Upper lobe of left lung (tissue), 4 donors: ENCODE measurements at regions not wholly inside any gene's neighbourhood (a gene's known extent, or its start where the extent isn't known, plus 50 kb on each side); places are given as distances from the start of the nearest gene placed in this dataset.

ENCODE experiments used
- EP300 ChIP-seq, 4 donors: sonication (generic); formaldehyde crosslinking; IDR thresholded peaks; one replicate each; pipeline ENCODE4 v1.5.1; 2017; ENCODE audit warnings: antibody characterized with exemption in 4 of 4, control low read depth in 2 of 4
- POLR2A ChIP-seq, 4 donors: fragments of 450-650 bp; IDR thresholded peaks; one replicate each; pipeline ENCODE4 v1.5.1; 2016 to 2017; ENCODE audit warnings: antibody characterized with exemption in 4 of 4, mild to moderate bottlenecking in 2 of 4
- POLR2AphosphoS5 ChIP-seq, 2 donors: sonication (generic); formaldehyde crosslinking; IDR thresholded peaks; one replicate each; pipeline ENCODE4 v1.5.1; 2017; ENCODE audit warnings: antibody characterized with exemption in 2 of 2
- TF ChIP-seq, protein P1 (sequence below), 6 experiments: fragments of 450-650 bp in 4 of 6; fragments of 200-600 bp in 2 of 6; sonication (generic) in 2 of 6; IDR thresholded peaks; one replicate each; pipeline ENCODE4 v1.5.1; 2016 to 2019; ENCODE audit warnings: antibody characterized with exemption in 6 of 6

DNA sequence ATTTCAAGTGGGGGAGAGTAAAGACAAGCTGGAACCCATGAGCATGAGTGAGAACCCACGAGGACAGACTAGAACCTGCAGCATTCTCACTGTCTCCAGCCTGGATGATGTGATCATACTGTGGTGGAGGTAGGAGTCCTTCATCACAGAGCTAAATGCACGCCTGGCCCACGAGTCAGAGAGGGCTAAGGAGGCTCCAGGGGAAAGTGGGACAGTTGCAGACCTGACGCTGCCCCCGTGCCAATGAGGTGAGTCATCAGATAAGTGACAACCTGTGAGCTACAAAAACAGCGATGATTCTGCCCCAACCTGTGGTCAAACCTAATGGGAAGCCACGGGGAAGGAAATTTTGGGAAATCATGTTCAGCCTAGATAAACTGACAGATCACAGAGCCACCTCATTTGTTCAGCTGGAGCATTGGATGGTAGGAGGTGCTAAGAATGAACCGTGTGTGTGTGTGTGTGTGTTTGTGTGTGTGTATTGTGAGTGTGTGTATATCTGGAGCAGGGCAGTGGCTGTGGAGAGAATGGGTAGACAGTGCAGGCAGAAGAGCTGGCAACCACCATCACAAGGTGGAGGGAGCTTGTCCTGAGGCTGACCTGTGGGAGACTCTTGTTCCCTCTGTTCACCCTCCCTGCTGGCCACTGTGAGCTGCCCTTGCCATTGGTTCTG is 131.8 kb downstream of the UTP18 start:
- TF ChIP-seq, protein P1, sequence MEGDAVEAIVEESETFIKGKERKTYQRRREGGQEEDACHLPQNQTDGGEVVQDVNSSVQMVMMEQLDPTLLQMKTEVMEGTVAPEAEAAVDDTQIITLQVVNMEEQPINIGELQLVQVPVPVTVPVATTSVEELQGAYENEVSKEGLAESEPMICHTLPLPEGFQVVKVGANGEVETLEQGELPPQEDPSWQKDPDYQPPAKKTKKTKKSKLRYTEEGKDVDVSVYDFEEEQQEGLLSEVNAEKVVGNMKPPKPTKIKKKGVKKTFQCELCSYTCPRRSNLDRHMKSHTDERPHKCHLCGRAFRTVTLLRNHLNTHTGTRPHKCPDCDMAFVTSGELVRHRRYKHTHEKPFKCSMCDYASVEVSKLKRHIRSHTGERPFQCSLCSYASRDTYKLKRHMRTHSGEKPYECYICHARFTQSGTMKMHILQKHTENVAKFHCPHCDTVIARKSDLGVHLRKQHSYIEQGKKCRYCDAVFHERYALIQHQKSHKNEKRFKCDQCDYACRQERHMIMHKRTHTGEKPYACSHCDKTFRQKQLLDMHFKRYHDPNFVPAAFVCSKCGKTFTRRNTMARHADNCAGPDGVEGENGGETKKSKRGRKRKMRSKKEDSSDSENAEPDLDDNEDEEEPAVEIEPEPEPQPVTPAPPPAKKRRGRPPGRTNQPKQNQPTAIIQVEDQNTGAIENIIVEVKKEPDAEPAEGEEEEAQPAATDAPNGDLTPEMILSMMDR (IDR thresholded peaks at IDR 0.05): no peak
- no peak for TF ChIP-seq POLR2A (IDR thresholded peaks at IDR 0.05)
- no peak for TF ChIP-seq POLR2AphosphoS5 (IDR thresholded peaks at IDR 0.05)
- TF ChIP-seq EP300 (IDR thresholded peaks at IDR 0.05): no peak
